GM10266 (cell line): ENCODE measurements at regions not wholly inside any gene's neighbourhood (a gene's known extent, or its start where the extent isn't known, plus 50 kb on each side); places are given as distances from the start of the nearest gene placed in this dataset.

Source experiments
- DNase-seq: peaks from one replicate; pipeline ENCODE4 v3.0.0; 2012; ENCODE audit errors: extremely low spot score
- TF ChIP-seq, protein P1 (sequence below): IDR thresholded peaks from 2 replicates; pipeline ENCODE4 v1.5.1; 2012; ENCODE audit warnings: mild to moderate bottlenecking, low read depth; ENCODE audit not compliant: control insufficient read depth, insufficient read depth; ENCODE audit errors: missing control alignments

DNA sequence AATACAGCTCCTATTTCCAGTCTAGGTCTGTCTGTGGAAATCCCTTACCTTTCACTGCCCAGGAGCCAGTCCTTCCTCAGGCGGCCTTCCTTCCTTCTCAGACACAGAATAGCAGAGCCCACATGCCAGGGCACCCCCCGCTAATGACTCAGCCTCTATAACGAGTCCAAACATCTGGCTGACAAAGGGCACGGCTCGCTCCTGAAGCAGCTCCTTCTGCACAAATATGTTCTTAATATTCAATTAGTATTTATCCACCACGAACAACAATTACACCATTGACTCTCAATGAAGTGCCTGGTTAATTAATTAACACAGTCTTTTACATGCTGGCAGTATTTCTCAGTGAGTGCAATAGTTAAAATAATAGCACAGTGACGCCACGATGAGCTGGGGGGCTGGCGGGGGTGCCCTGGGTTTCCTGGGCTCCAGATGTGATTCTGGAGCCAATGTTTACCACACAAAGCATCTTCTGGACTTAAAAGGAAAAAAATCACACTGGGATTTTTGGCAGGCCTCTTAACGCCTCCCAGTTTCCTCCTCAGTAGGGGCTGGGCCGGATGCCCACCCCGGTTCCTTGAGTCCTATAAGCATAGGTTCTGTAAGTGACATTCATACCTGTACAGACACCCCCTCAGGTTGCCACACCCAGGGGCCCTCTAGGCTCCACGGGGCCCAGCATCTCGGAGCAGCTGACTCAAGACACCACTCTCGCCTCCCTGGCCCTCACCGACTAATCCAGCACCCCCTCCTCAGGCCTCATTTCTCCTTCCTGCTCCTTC lies 158.6 kb upstream of the MLN start:
- no peak for DNase-seq

DNA sequence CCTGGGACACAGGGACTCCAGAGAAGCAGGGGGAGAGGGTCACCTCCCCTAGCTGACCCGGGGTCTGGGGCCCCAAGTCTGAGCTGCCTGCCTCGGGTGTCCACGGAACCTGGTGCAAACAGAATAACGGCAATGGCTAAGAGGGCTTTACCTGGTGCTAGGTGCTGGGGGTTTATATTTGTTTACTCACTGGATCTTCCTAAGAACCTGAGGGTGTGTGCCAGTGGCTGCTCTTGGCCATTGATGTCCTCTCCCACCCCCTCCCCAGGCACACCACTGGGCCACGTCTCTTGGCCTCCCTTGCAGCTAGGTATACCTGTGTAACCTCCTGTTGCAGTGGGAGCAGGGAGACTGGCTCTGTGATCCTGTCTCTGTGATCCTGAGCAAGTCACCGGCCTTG lies 157.9 kb upstream of the MLN start:
- TF ChIP-seq, protein P1, sequence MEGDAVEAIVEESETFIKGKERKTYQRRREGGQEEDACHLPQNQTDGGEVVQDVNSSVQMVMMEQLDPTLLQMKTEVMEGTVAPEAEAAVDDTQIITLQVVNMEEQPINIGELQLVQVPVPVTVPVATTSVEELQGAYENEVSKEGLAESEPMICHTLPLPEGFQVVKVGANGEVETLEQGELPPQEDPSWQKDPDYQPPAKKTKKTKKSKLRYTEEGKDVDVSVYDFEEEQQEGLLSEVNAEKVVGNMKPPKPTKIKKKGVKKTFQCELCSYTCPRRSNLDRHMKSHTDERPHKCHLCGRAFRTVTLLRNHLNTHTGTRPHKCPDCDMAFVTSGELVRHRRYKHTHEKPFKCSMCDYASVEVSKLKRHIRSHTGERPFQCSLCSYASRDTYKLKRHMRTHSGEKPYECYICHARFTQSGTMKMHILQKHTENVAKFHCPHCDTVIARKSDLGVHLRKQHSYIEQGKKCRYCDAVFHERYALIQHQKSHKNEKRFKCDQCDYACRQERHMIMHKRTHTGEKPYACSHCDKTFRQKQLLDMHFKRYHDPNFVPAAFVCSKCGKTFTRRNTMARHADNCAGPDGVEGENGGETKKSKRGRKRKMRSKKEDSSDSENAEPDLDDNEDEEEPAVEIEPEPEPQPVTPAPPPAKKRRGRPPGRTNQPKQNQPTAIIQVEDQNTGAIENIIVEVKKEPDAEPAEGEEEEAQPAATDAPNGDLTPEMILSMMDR: no peak
- no peak for DNase-seq

More for the DNA sequence above, 158.6 kb upstream of the MLN start:
- TF ChIP-seq, protein P1: no peak

DNA sequence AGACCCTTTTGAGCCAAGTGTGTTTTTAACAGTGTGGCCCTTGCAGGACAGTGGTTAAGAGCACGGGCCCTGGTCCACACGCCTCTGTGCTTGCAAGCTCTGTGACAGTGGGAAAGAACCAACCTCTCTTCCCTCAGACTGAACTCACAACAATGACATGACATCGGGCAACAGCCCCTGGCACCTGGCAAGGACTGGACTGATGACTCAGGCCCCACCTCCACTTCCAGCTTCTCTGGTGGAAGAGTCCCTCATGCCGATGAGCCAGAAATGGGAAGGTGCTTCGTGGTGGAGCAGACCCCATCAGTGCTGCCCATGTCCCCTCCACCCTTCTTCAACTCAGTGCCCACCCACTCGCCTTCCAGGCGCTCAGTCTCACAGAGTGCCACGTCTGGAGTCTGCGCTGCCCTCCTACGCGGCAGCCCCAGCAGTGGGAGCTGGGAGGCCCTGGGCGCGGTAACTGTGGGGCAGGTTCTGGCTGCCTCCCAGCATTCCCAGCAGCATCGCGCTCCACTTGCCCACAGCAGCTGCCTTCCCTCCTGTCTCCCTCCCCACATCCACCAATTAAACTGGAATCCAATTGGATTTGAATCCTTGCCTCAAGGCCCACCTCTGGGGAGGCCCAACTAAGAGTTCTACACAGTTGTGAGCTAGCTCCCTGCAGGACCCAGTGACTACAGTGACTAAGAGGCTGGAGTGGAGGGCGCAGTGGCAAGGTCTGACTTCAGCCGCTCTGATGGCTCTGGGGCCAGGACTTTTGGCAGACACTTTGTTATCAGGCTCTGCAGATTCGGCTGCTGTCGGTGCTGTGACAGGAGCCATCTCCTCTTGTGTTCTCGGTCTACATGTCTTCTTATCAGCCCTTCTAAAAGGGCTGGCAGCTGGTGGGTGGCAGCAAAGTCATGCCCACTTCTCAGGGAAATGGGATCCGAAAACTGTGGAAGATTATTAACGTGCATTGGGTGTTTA lies 156.8 kb upstream of the MLN start:
- DNase-seq: no peak
- TF ChIP-seq, protein P1: no peak

DNA sequence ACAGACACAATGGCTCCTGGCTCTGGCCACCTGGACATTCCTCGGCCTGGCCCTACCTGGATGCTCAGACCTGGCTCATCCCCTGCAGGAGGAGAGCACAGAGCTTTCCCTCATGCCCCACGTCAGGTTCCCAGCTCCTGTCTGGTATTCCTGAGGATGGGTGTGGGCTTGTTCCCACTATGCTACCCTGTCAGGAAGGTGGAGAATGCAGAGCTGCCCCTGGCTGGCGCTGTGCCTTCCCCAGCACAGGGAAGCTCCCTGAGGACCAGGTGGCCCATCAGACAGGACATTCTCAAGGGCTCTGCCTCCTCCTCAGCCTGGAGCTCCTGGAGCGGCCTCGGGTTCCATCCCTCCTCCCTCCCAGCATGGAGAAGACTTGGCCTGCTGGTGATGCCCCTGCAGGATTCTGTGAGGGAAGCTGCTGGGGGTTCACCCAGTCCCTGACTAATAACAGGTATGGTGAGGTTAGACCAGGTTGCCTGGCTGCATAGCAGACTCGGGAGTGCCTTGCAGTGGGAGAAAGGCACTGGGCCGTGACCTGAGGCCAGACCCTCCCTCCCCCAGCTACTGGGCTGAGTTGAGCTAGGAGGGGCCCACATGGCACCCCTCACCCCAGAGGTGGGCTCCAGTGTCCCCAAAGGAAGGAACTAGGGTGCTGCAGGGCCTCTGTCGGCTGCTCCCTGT lies 156.0 kb upstream of the MLN start:
- TF ChIP-seq, protein P1: no peak
- DNase-seq: no peak

DNA sequence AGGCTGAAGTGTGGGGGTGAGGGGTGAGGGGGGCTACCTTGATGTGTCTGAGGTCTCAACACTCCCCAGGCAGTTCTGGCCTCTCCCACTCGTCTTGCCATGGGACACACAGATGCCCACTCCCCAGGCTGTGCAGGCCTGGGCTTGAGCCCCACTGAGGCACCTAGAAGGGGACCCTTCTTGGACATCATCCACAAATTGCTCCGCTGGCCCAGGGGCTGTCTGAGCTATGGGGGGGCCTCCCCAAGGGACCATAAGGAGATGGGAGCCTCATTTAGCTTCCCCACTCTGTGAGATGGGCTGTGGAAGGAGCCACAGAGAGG lies 155.5 kb upstream of the MLN start:
- no peak for DNase-seq
- TF ChIP-seq, protein P1: no peak

DNA sequence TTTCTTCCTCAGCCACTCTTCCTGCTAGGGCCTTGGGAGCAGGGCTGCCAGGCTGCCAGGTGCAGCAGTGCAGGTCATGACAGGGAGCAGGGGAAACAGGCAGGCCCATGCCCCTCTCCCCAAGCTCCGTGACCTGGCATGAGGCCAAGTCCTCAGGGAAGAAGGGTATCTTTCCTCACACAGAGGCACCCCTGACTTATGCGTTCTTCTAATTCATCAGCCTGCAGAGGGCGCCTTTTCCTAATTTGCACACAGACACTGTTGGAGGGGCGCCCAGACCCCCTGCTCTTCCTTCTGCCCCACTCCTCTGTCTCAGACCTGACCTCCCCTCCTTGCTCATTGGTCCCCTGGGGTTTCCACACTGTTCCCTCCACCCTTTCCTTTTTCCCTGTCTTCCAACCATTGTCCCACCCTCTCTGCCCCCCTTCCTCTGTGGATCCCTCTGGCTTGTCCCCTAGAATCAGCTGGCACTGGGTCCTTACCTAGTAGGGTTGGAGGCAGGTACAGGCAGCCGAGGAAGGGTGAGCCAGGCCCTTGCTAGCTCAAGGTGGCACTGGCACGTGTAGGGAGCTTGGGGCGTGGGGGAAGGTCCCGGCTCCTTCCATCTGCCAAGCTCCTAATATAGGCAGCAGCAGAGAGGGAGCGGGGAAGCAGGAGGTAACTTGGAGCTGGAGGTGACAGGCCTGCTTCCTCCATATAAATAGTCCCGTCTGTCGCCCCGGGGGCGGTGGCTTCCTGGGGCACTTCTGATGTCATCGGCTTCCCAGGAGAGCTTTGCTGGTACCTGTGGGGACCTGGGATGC lies 154.9 kb upstream of the MLN start:
- no peak for DNase-seq
- TF ChIP-seq, protein P1: peak; percentile 26
